Ectodermal cell (in vitro differentiated cells): ENCODE measurements at regions not wholly inside any gene's neighbourhood (a gene's known extent, or its start where the extent isn't known, plus 50 kb on each side); places are given as distances from the start of the nearest gene placed in this dataset.

Experiments used
- H3K27ac ChIP-seq: 2 replicates; pipeline ENCODE4 v1.7.0; 2013; ENCODE audit warnings: mild to moderate bottlenecking, low read depth, low read length; ENCODE audit not compliant: insufficient read depth, poor library complexity, severe bottlenecking
- H3K27me3 ChIP-seq: 2 replicates; pipeline ENCODE4 v1.7.0; 2013; ENCODE audit warnings: mild to moderate bottlenecking, low read length; ENCODE audit not compliant: insufficient read depth, control insufficient read depth, poor library complexity, severe bottlenecking
- H3K36me3 ChIP-seq: one replicate; pipeline ENCODE4 v1.7.0; 2013; ENCODE audit warnings: low read length; ENCODE audit not compliant: control insufficient read depth, insufficient read depth
- H3K4me1 ChIP-seq: one replicate; pipeline ENCODE4 v1.7.0; 2013; ENCODE audit warnings: low read length; ENCODE audit not compliant: control insufficient read depth, insufficient read depth
- H3K4me3 ChIP-seq: 2 replicates; pipeline ENCODE4 v1.7.0; 2013; ENCODE audit warnings: low read depth, low read length, control low read depth; ENCODE audit not compliant: insufficient read depth
- H3K9me3 ChIP-seq: 2 replicates; pipeline ENCODE4 v1.7.0; 2013; ENCODE audit warnings: mild to moderate bottlenecking, low read length, moderate library complexity; ENCODE audit not compliant: control insufficient read depth
- WGBS, 2 experiments: methylation state at CpG; one replicate each; pipeline ENCODE4 v1.1.7; 2013; ENCODE audit warnings: missing lambda C conversion rate in 2 of 2; 5-methylcytosine and 5-hydroxymethylcytosine counted together

GRCh38 chr6:168838037-168838399 lies 397.0 kb downstream of the SMOC2 start:
- no peak overlapping the region for H3K27ac ChIP-seq
- H3K4me3 ChIP-seq: no peak overlapping the region
- no peaks in the 10 kb centered on the region for H3K27me3 ChIP-seq
- H3K36me3 ChIP-seq: no peaks in the 10 kb centered on the region
- H3K9me3 ChIP-seq: no peaks in the 10 kb centered on the region
- H3K4me1 ChIP-seq: peaks cover 7% of the 10 kb centered on the region
- WGBS, 2 experiments: 93% methylated on average over 15 of the region's 15 CpGs

GRCh38 chr6:168837254-168838036 lies 396.5 kb downstream of the SMOC2 start:
- 75 to 76% methylated on average over 15 of the region's 15 CpGs for WGBS, 2 experiments
- H3K36me3 ChIP-seq: no peaks in the 10 kb centered on the region
- no peaks in the 10 kb centered on the region for H3K27me3 ChIP-seq
- no peaks in the 10 kb centered on the region for H3K9me3 ChIP-seq
- H3K4me3 ChIP-seq: no peak overlapping the region
- H3K27ac ChIP-seq: no peak overlapping the region
- peaks cover 7% of the 10 kb centered on the region for H3K4me1 ChIP-seq

- H3K36me3 ChIP-seq: no peaks in the 10 kb centered on the region
- H3K27ac ChIP-seq: no peak overlapping the region
- peaks cover 7% of the 10 kb centered on the region for H3K4me1 ChIP-seq
- no peaks in the 10 kb centered on the region for H3K27me3 ChIP-seq
- no peaks in the 10 kb centered on the region for H3K9me3 ChIP-seq
- no peak overlapping the region for H3K4me3 ChIP-seq
- 92 to 97% methylated on average over 9 of the region's 9 CpGs for WGBS, 2 experiments
These were observed 395.0 kb downstream of the SMOC2 start for GRCh38 chr6:168835991-168836390.

GRCh38 chr6:168834801-168835200 lies 393.8 kb downstream of the SMOC2 start:
- WGBS, 2 experiments: 88 to 92% methylated on average over 4 to 5 of the region's 5 CpGs
- Histone ChIP-seq H3K27me3 (no peaks in the 10 kb centered on the region), H3K4me3 (no peak overlapping the region), H3K36me3 (no peaks in the 10 kb centered on the region), H3K4me1 (peaks cover 7% of the 10 kb centered on the region), H3K9me3 (no peaks in the 10 kb centered on the region), H3K27ac (no peak overlapping the region)

GRCh38 chr6:168834042-168834587 lies 393.1 kb downstream of the SMOC2 start:
- no peaks in the 10 kb centered on the region for H3K9me3 ChIP-seq
- peaks cover 7% of the 10 kb centered on the region for H3K4me1 ChIP-seq
- no peak overlapping the region for H3K27ac ChIP-seq
- H3K4me3 ChIP-seq: no peak overlapping the region
- 73 to 85% methylated on average over 8 to 11 of the region's 11 CpGs for WGBS, 2 experiments
- H3K27me3 ChIP-seq: no peaks in the 10 kb centered on the region
- H3K36me3 ChIP-seq: no peaks in the 10 kb centered on the region

- Histone ChIP-seq H3K4me3 (no peak overlapping the region), H3K27me3 (no peaks in the 10 kb centered on the region), H3K9me3 (no peaks in the 10 kb centered on the region), H3K27ac (no peak overlapping the region), H3K36me3 (no peaks in the 10 kb centered on the region), H3K4me1 (peaks cover 5% of the 10 kb centered on the region)
- 100% methylated on average over 1 of the region's 2 CpGs; no CpG with 5 or more reads in 1 of the 2 experiments for WGBS, 2 experiments
These were observed 387.8 kb downstream of the SMOC2 start for GRCh38 chr6:168828800-168829199.

GRCh38 chr6:168828035-168828434 lies 387.1 kb downstream of the SMOC2 start:
- Histone ChIP-seq H3K4me1 (peaks cover 5% of the 10 kb centered on the region), H3K36me3 (no peaks in the 10 kb centered on the region), H3K27me3 (no peaks in the 10 kb centered on the region), H3K9me3 (no peaks in the 10 kb centered on the region), H3K4me3 (no peak overlapping the region), H3K27ac (no peak overlapping the region)
- 97 to 100% methylated on average over 2 of the region's 3 CpGs for WGBS, 2 experiments

- Histone ChIP-seq H3K36me3 (no peaks in the 10 kb centered on the region), H3K27ac (no peak overlapping the region), H3K4me1 (peaks cover 5% of the 10 kb centered on the region), H3K27me3 (no peaks in the 10 kb centered on the region), H3K4me3 (no peak overlapping the region), H3K9me3 (no peaks in the 10 kb centered on the region)
- 77 to 90% methylated on average over 4 of the region's 4 CpGs for WGBS, 2 experiments
These were observed 386.5 kb downstream of the SMOC2 start for GRCh38 chr6:168827586-168827871.

GRCh38 chr6:168826726-168827585 lies 386.0 kb downstream of the SMOC2 start:
- Histone ChIP-seq H3K36me3 (no peaks in the 10 kb centered on the region), H3K9me3 (no peaks in the 10 kb centered on the region), H3K27ac (no peak overlapping the region), H3K4me1 (peaks cover 5% of the 10 kb centered on the region), H3K27me3 (no peaks in the 10 kb centered on the region), H3K4me3 (no peak overlapping the region)
- WGBS, 2 experiments: 89 to 90% methylated on average over 17 to 19 of the region's 19 CpGs

- H3K27ac ChIP-seq: no peak overlapping the region
These were observed 385.1 kb downstream of the SMOC2 start for GRCh38 chr6:168826078-168826390.

More at GRCh38 chr6:168826078-168826390, 385.1 kb downstream of the SMOC2 start:
- Histone ChIP-seq H3K4me3 (no peak overlapping the region), H3K9me3 (no peaks in the 10 kb centered on the region), H3K4me1 (peaks cover 5% of the 10 kb centered on the region), H3K27me3 (no peaks in the 10 kb centered on the region), H3K36me3 (no peaks in the 10 kb centered on the region)
- WGBS, 2 experiments: 96% methylated on average over 23 of the region's 23 CpGs
